SIG-M5 (cell line): ENCODE measurements at regions not wholly inside any gene's neighbourhood (a gene's known extent, or its start where the extent isn't known, plus 50 kb on each side); places are given as distances from the start of the nearest gene placed in this dataset.

ENCODE experiments used
- DNase-seq: peaks from one replicate; lab custom pipeline; 2025; lab: John Stamatoyannopoulos, UW

DNA sequence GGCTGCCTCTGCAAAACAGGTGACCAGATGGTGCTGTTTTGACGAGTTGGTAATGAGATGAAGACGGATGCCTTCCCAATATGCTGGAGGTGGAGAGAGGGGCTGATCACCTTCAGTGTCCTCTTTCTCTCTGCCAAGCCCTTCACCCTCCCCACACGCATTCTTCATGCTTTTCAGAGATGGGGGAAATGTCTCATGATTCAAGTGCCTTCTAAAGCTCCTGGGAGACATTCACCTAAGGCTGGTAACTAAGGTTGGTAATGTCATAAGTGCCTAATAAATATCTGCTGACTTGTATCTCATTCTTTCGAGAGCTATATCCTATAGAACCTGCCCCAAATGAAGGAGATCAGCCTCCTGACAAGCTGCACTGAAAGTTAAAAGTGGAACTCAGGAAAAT is 86.2 kb upstream of the MBNL2 start:
- DNase-seq = no peak

DNA sequence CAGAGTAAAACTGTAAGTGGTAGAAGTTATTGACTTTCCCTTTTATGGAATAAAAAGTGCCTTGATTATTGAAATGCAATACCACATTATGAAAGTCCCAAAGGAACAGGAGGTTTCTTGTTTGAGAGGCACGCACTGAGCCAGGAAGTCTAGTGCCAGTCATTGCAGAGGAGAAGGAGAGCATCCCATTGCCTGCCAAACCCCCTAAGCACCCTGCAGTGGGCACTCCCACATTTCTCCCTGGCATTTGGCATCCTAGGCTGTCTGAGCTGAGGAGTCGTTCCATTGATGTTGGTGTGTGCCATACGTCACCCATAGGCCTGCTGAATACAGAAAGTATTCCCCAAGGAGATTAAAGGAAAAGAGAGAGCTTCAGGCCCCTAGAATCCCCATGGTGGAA is 85.7 kb upstream of the MBNL2 start:
- no peak for DNase-seq

DNA sequence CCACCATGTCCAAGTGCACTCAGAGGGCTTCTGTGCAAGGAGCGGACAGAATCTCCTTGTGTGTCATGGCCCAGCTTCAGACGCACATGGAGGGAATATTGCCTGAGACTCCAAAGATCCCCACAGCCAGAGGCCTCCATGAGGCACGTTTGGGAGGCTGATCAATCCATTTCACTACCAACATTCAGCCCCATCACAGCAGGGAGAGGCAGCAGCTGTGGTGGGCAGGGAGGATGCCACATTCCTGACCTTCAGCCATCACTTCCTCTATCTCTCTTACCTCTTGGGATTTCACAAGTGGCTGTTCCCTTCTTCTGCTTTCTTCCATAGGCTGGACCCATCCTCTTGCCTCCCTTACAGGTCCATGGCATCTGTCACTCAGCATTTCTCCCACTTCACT is 82.4 kb upstream of the MBNL2 start:
- no peak for DNase-seq

- DNase-seq = no peak
These were observed 82.0 kb upstream of the MBNL2 start for GRCh38 chr13:97140131-97140530.

GRCh38 chr13:97140611-97141010 is 81.5 kb upstream of the MBNL2 start:
- DNase-seq = no peak

GRCh38 chr13:97141097-97141496 is 81.0 kb upstream of the MBNL2 start:
- no peak for DNase-seq

DNA sequence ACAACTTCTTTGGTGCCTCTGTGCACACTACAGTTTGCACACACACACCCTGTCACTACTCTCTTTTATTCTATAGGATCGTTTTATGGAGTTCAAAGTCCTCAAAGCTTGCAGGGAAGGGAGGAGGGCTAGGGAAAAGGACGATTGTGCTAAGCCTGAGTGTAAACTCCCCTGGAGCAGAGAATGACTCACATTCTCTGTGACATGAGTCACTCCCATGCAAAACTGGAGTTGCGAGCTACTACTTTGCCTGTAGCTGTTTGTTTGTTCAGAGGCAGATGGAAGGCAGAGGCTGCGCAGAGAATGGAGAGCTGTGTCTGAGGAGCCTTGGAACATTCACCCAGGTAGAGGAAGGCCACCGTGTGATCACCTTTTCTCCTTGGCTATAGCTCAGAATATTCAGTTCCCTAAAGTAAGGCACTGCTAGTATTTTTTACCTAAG is 80.5 kb upstream of the MBNL2 start:
- peak; percentile 5 for DNase-seq

DNA sequence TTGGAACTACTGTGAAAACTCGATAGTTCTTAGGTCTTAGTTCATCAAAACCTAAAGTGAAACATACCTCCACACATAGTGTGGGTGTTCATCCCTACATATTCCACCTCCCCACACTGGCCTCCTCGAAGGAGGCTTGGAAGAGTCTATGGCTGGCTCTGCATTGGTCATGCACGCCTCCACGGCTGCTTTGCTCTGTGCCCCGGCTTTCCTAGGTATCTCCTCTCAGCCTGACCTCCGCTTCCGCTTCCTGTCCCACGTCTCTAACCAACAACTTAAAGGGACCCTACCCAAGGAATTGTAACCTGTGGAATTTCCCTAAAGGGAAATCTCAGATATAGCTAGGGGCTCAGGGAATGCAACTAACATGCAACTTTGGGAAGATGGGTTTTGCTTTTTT is 79.7 kb upstream of the MBNL2 start:
- DNase-seq = no peak

GRCh38 chr13:97145057-97145456 is 77.1 kb upstream of the MBNL2 start:
- DNase-seq = no peak

DNA sequence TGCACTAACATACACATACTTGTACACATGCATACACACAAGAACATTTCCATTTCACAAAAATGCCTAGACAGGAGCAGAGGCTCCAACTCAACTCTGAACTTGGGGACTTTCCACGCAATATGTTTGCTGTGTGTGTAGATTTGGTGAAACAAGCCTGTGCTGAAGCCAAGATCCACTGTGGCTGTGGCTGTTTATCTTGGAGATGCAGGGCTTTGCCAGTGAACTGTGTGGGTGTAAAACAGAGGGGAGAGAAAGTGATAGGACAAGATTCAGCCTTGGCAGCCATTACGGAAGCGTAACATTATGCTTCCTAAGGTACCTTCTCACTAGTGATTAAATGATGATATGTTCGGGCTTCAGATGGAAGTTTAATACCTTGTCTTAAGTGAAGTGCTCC is 73.2 kb upstream of the MBNL2 start:
- no peak for DNase-seq

GRCh38 chr13:97160421-97160820 is 61.7 kb upstream of the MBNL2 start:
- DNase-seq = no peak

DNA sequence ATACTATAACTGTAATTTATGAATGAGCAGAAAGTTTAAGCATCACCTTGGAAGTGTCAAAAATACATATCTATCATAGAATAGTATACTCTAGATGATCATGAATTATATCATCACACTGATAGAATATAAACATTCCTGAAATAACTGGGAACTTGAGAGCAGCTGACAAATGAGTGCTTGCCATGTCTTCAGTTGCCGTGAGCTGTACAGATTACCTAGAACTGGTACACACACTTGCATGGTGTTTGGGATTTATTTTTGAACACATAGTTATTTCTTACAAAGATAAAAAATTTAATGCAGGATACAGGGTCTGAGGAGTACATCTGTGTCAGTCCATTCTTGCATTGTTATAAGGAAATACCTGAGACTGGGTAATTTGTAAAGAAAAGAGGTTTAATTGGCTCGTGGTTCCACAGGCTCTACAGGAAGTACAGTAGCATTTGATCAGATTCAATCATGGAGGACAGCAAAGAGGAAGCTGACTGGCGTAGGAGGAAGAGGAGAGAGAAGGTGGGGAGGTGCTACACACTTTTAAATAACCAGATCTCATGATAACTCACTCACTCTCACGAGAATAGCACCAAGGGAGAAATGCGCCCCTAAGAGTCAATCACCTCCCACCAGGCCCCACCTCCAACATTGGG is 60.4 kb upstream of the MBNL2 start:
- no peak for DNase-seq

GRCh38 chr13:97165502-97166425 is 56.4 kb upstream of the MBNL2 start:
- DNase-seq = no peak

DNA sequence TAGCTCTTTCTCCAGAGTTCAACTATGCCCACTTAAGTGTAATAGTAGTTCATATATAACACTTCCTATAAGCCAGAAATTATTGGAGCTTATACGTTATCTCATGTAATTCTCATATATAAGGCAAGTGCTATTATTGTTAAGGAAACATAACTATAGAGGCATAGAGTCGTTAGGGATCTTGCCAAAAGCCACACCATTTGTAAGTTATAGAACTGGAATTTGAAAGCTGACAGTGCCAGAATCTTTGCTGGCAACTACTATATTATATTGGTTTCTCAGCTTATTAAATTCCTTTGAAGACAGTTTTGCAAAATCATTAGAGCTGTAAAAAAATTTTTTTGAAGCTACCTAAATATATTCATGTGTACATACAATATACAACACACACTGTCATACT is 51.0 kb upstream of the MBNL2 start:
- DNase-seq = no peak
